BE2C (cell line): ENCODE measurements at regions not wholly inside any gene's neighbourhood (a gene's known extent, or its start where the extent isn't known, plus 50 kb on each side); places are given as distances from the start of the nearest gene placed in this dataset.
"Not testable (repeated sequence)": the region's sequence is repeated elsewhere in the genome, so short reads cannot be mapped to it uniquely, and the experiment has no call there.

Source experiments
- DNase-seq: peaks from one replicate; pipeline ENCODE4 v3.0.0-alpha.2; 2020
- H3K27me3 ChIP-seq: fragments of 250-450 bp; sonication (Bioruptor Pico); 2 replicates; pipeline ENCODE4 v1.5.1; 2020; ENCODE audit warnings: mild to moderate bottlenecking
- H3K36me3 ChIP-seq: fragments of 250-450 bp; sonication (Bioruptor Pico); 2 replicates; pipeline ENCODE4 v1.5.1; 2020; ENCODE audit warnings: mild to moderate bottlenecking
- H3K4me1 ChIP-seq: fragments of 250-450 bp; sonication (Bioruptor Pico); 2 replicates; pipeline ENCODE4 v1.5.1; 2020
- H3K4me3 ChIP-seq: 2 replicates; pipeline ENCODE4 v1.5.1; 2011; ENCODE audit warnings: low read depth, low read length
- H3K9me3 ChIP-seq: fragments of 250-450 bp; sonication (Bioruptor Pico); 2 replicates; pipeline ENCODE4 v1.5.1; 2020
- TF ChIP-seq, protein P1 (sequence below): IDR thresholded peaks from 2 replicates; pipeline ENCODE4 v1.5.1; 2012; ENCODE audit warnings: mild to moderate bottlenecking, low read depth, low read length

DNA sequence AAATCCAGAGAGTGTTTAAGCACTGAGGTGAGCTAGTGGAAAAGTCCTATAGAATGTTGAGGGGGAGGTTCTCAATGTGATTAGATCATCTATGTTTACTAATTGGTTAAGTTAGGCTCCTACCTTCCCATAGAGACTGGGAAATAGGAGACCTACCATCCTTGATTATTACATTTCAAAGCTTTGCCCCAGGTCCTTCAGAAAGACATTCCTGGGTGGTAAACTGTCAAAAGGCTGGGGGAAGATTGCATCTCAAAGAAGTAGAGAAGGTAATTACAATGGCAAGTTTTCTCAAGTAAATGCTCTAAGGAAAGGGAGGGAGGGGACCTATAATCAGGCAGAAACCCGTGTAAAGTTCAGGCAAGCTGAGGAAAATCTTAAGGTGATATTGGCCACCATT lies 247.8 kb upstream of the SMIM30 start:
- TF ChIP-seq, protein P1, sequence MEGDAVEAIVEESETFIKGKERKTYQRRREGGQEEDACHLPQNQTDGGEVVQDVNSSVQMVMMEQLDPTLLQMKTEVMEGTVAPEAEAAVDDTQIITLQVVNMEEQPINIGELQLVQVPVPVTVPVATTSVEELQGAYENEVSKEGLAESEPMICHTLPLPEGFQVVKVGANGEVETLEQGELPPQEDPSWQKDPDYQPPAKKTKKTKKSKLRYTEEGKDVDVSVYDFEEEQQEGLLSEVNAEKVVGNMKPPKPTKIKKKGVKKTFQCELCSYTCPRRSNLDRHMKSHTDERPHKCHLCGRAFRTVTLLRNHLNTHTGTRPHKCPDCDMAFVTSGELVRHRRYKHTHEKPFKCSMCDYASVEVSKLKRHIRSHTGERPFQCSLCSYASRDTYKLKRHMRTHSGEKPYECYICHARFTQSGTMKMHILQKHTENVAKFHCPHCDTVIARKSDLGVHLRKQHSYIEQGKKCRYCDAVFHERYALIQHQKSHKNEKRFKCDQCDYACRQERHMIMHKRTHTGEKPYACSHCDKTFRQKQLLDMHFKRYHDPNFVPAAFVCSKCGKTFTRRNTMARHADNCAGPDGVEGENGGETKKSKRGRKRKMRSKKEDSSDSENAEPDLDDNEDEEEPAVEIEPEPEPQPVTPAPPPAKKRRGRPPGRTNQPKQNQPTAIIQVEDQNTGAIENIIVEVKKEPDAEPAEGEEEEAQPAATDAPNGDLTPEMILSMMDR = no peak
- Histone ChIP-seq H3K4me3 (no peak overlapping the region), H3K4me1 (no peaks in the 10 kb centered on the region), H3K9me3 (no peaks in the 10 kb centered on the region), H3K27me3 (no peaks in the 10 kb centered on the region), H3K36me3 (no peaks in the 10 kb centered on the region)
- no peak for DNase-seq

DNA sequence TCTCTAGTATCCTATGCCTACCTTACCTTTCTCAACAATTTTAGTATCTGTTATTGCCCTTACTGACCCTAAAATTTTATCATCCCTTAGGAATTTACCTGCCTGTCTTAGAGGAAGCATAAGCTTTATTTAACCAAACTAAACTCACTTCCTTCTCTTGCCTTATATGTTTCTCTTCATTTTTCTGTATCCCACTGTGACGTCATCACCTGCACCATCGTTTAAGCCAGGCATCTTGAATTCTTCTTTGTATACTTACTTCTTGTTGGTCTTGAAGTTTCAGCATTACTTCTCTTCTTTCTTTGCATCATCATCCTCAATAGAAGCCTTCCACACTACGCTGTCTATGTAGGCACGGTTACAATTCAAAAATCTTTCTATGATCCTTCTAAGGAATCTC lies 231.0 kb upstream of the SMIM30 start:
- no peak for DNase-seq
- Histone ChIP-seq H3K4me1 (no peaks in the 10 kb centered on the region), H3K36me3 (no peaks in the 10 kb centered on the region)

DNA sequence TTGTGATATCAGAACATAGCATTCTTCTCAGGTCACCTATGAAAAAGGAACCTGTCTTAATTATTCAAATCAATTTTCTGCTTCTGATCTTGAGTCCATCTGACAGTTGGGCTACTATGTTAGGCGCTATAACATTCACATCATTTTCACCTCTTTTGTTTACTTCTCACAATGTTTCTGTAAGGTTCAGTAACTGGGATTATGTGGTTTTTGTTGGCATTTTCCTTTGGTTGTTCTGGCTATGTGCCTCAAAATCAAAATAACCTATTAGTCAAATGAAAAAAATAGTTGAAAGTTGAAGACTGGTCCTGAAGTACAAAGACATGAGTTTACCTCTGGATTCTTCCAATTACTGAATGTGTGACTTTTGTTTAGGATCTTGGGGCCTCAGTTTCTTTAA lies 221.3 kb upstream of the SMIM30 start:
- TF ChIP-seq, protein P1 = no peak
- DNase-seq = no peak
- Histone ChIP-seq H3K36me3 (no peaks in the 10 kb centered on the region), H3K27me3 (no peaks in the 10 kb centered on the region), H3K4me1 (no peaks in the 10 kb centered on the region), H3K4me3 (no peak overlapping the region), H3K9me3 (no peaks in the 10 kb centered on the region)

More for the DNA sequence above, 231.0 kb upstream of the SMIM30 start:
- Histone ChIP-seq H3K4me3 (no peak overlapping the region), H3K27me3 (no peaks in the 10 kb centered on the region), H3K9me3 (no peaks in the 10 kb centered on the region; the same call in 1 of the 2 replicates)
- TF ChIP-seq, protein P1 = no peak

DNA sequence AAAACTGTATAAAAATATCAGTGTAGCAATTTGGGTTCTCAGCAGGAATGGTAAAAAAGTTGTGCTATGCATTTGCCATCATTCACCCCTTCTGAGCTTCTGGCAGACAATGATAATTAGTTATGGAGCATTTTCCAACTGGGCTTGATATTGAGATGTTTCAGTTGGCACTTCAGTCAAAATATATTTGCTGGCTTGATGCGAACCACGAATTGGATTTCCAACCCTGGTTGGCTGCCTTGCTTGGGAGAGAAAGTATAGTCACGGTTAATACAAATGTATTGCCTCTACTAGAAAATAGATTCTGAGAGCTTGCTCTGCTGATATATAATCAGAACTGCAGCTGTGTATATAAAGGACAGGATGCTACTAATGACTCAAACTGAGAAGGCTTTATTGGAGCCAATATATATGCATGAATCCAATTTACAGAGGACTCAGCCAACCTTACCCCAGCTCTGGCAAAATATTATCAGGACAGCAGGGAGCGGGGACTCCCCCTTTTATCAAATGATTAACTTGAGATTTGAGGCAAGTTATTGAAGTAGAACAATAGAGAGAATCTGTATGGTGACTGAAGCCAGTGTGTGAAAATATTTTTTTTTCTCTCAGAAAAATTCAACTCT lies 219.8 kb upstream of the SMIM30 start:
- no peaks in the 10 kb centered on the region for H3K9me3 ChIP-seq
- no peaks in the 10 kb centered on the region for H3K4me1 ChIP-seq
- TF ChIP-seq, protein P1 = no peak
- no peaks in the 10 kb centered on the region for H3K27me3 ChIP-seq
- DNase-seq = no peak
- H3K4me3 ChIP-seq = no peak overlapping the region
- H3K36me3 ChIP-seq = no peaks in the 10 kb centered on the region

DNA sequence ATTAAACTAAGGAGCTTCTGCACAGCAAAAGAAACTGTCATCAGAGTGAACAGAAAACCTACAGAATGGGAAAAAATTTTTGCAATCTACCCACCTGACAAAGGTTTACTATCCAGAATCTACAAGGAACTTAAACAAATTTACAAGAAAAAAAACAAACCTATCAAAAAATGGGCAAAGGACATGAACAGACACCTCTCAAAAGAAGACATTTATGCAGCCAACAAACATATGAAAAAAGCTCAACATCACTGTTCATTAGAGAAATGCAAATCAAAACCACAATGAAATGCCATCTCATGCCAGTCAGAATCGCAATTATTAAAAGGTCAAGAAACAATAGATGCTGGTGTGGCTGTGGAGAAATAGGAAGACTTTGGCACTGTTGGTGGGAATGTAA lies 218.5 kb upstream of the SMIM30 start:
- not testable (repeated sequence) for H3K9me3 ChIP-seq, H3K4me1 ChIP-seq, H3K4me3 ChIP-seq, DNase-seq, H3K36me3 ChIP-seq, H3K27me3 ChIP-seq

DNA sequence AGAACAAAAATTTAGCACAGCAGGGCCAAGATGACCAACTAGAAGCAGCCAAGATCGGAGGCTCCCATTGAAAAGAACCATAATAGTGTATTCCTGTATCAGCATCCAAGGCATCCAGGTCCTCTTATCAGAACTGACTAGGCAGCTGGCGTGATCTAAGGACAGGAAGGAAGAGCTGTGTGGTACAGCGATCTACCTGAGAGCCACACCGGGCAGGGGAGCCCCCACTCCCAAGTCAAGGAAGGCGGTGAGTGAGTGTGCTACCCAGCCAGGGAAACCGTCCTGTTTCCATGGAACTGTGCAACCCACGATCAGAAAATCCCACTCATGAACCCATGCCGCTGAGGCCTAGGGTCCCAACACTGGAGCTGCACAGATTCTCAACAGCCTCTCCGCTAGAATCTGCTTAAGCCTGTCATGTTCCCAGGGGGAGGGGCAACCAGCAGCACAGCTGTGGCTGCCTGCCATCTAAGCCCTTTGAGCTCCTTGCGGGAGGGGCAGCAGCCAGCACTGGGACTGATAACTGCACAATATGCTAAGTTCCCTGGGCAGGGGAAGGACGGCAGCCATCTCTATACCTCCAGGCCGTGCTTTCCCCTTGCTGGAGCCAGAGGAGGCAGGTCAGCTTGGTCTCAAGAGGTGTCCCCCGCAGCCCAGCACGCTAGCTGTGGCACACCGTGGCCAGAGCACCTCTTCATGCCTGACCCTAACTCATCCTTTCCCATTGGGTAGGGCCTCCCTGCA lies 213.0 kb upstream of the SMIM30 start:
- Histone ChIP-seq H3K4me3 (no peak overlapping the region), H3K36me3 (no peaks in the 10 kb centered on the region), H3K4me1 (no peaks in the 10 kb centered on the region), H3K9me3 (no peaks in the 10 kb centered on the region), H3K27me3 (no peaks in the 10 kb centered on the region)
- TF ChIP-seq, protein P1 = no peak
- peak; percentile 46 for DNase-seq
